Activated CD4-positive, alpha-beta T cell treated with anti-CD3 and anti-CD28 coated beads, Interleukin-2, amount 50 U/mL, for 48 hours (primary cell): ENCODE measurements at regions not wholly inside any gene's neighbourhood (a gene's known extent, or its start where the extent isn't known, plus 50 kb on each side); places are given as distances from the start of the nearest gene placed in this dataset.
"Not testable (repeated sequence)": the region's sequence is repeated elsewhere in the genome, so short reads cannot be mapped to it uniquely, and the experiment has no call there.

Source experiments
- DNase-seq, 2 experiments: peaks; one replicate each; pipeline ENCODE4 v3.0.0-alpha.2; 2020

- no peak for DNase-seq
Measured at GRCh38 chr5:28823231-28823630, 1784.8 kb upstream of the CDH9 start.

GRCh38 chr5:28822071-28822470, 1783.7 kb upstream of the CDH9 start:
- DNase-seq: no peak

- no peak for DNase-seq
Measured at GRCh38 chr5:28810751-28811136, 1772.4 kb upstream of the CDH9 start.

GRCh38 chr5:28809811-28810750, 1771.7 kb upstream of the CDH9 start:
- DNase-seq: no peak

- no peak for DNase-seq
Measured at GRCh38 chr5:28808967-28809810, 1770.8 kb upstream of the CDH9 start.

GRCh38 chr5:28807195-28807729, 1768.9 kb upstream of the CDH9 start:
- DNase-seq: no peak

- not testable (repeated sequence) for DNase-seq
Measured at GRCh38 chr5:28799035-28799434, 1760.6 kb upstream of the CDH9 start.

- no peak for DNase-seq
Measured at GRCh38 chr5:28788954-28789353, 1750.6 kb upstream of the CDH9 start.

- DNase-seq: no peak
Measured at GRCh38 chr5:28780083-28780692, 1741.8 kb upstream of the CDH9 start.

- no peak for DNase-seq
Measured at GRCh38 chr5:28779161-28779754, 1740.9 kb upstream of the CDH9 start.

GRCh38 chr5:28770307-28770706, 1731.9 kb upstream of the CDH9 start:
- DNase-seq: no peak

GRCh38 chr5:28766565-28767158, 1728.3 kb upstream of the CDH9 start:
- DNase-seq: no peak

GRCh38 chr5:28751396-28751795, 1713.0 kb upstream of the CDH9 start:
- no peak for DNase-seq

- DNase-seq: no peak
Measured at GRCh38 chr5:28750251-28750650, 1711.9 kb upstream of the CDH9 start.

GRCh38 chr5:28748446-28748845, 1710.1 kb upstream of the CDH9 start:
- no peak for DNase-seq

- DNase-seq: no peak
Measured at GRCh38 chr5:28743716-28744110, 1705.3 kb upstream of the CDH9 start.

GRCh38 chr5:28743025-28743715, 1704.8 kb upstream of the CDH9 start:
- DNase-seq: no peak

GRCh38 chr5:28737682-28738081, 1699.3 kb upstream of the CDH9 start:
- no peak for DNase-seq

GRCh38 chr5:28737222-28737621, 1698.8 kb upstream of the CDH9 start:
- DNase-seq: no peak

GRCh38 chr5:28734396-28734795, 1696.0 kb upstream of the CDH9 start:
- no peak for DNase-seq

GRCh38 chr5:28729067-28729466, 1690.7 kb upstream of the CDH9 start:
- no peak for DNase-seq

- no peak for DNase-seq
Measured at GRCh38 chr5:28726815-28727214, 1688.4 kb upstream of the CDH9 start.
